GM13977 (cell line): ENCODE measurements at regions not wholly inside any gene's neighbourhood (a gene's known extent, or its start where the extent isn't known, plus 50 kb on each side); places are given as distances from the start of the nearest gene placed in this dataset.
"Not testable (repeated sequence)": the region's sequence is repeated elsewhere in the genome, so short reads cannot be mapped to it uniquely, and the experiment has no call there.

Experiments
- DNase-seq: peaks from one replicate; pipeline ENCODE4 v3.0.0; 2012; ENCODE audit warnings: low spot score
- in situ Hi-C: fragments of 300-500 bp; cut with MboI; formaldehyde crosslinking; loops from one replicate; pipeline ENCODE4 v1.12.0; 2022; ENCODE audit warnings: low sequenced_read_pairs, low pct_unique_long_range_greater_than_20kb, mixed read lengths, inconsistent platforms; ENCODE audit not compliant: unreplicated experiment
- TF ChIP-seq, protein P1 (sequence below): IDR thresholded peaks from 2 replicates; pipeline ENCODE4 v1.5.1; 2012; ENCODE audit warnings: mild to moderate bottlenecking, control low read depth; ENCODE audit not compliant: insufficient read depth; ENCODE audit errors: extremely low read depth, missing control alignments

DNA sequence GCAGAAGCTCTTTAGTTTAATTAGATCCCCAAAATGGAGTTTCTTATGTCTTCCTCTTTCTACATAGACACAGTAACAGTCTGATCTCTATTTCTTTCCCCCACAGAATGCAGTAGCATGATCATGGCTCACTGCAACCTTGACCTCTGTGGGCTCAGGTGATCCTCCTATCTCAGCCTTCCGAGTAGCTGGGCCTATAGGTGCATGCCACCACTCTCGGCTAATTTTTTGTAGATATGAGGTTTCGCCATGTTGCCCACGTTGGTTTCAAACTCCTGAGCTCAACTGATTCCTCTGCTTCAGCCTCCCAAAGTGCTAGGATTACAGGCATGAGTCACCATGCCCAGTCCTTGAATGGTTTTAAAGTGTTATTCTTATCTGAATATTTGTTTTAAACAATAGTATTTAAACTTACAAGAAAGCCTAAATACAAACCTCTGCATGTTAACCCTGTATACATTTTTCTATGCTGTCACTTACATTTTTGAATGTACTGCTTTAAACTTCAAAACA lies 120.6 kb downstream of the GOSR1 start:
- in situ Hi-C loops = no loop called here
- TF ChIP-seq, protein P1, sequence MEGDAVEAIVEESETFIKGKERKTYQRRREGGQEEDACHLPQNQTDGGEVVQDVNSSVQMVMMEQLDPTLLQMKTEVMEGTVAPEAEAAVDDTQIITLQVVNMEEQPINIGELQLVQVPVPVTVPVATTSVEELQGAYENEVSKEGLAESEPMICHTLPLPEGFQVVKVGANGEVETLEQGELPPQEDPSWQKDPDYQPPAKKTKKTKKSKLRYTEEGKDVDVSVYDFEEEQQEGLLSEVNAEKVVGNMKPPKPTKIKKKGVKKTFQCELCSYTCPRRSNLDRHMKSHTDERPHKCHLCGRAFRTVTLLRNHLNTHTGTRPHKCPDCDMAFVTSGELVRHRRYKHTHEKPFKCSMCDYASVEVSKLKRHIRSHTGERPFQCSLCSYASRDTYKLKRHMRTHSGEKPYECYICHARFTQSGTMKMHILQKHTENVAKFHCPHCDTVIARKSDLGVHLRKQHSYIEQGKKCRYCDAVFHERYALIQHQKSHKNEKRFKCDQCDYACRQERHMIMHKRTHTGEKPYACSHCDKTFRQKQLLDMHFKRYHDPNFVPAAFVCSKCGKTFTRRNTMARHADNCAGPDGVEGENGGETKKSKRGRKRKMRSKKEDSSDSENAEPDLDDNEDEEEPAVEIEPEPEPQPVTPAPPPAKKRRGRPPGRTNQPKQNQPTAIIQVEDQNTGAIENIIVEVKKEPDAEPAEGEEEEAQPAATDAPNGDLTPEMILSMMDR = no peak
- DNase-seq = no peak

DNA sequence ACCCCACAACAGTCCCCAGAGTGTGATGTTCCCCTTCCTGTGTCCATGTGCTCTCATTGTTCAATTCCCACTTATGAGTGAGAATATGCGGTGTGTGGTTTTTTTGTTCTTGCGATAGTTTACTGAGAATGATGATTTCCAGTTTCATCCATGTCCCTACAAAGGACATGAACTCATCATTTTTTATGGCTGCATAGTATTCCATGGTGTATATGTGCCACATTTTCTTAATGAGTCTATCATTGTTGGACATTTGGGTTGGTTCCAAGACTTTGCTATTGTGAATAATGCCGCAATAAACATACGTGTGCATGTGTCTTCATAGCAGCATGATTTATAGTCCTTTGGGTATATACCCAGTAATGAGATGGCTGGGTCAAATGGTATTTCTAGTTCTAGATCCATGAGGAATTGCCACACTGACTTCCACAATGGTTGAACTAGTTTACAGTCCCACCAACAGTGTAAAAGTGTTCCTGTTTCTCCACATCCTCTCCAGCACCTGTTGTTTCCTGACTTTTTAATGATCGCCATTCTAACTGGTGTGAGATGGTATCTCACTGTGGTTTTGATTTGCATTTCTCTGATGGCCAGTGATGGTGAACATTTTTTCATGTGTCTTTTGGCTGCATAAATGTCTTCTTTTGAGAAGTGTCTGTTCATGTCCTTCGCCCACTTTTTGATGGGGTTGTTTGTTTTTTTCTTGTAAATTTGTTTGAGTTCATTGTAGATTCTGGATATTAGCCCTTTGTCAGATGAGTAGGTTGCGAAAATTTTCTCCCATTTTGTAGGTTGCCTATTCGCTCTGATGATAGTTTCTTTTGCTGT lies 120.0 kb downstream of the GOSR1 start:
- DNase-seq, in situ Hi-C loops: not testable (repeated sequence)

DNA sequence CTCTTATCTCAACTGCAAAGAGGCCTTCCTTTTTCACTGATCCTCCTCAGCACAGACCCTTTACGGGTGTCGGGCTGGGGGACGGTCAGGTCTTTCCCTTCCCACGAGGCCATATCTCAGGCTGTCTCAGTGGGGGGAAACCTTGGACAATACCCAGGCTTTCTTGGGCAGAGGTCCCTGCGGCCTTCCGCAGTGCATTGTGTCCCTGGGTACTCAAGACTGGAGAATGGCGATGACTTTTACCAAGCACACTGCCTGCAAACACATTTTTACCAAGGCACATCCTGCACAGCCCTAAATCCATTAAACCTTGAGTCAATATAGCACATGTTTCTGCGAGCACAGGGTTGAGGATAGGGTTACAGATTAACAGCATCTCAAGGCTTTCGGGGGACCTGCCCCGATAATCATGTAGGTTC lies 117.8 kb downstream of the GOSR1 start:
- DNase-seq, in situ Hi-C loops: not testable (repeated sequence)

DNA sequence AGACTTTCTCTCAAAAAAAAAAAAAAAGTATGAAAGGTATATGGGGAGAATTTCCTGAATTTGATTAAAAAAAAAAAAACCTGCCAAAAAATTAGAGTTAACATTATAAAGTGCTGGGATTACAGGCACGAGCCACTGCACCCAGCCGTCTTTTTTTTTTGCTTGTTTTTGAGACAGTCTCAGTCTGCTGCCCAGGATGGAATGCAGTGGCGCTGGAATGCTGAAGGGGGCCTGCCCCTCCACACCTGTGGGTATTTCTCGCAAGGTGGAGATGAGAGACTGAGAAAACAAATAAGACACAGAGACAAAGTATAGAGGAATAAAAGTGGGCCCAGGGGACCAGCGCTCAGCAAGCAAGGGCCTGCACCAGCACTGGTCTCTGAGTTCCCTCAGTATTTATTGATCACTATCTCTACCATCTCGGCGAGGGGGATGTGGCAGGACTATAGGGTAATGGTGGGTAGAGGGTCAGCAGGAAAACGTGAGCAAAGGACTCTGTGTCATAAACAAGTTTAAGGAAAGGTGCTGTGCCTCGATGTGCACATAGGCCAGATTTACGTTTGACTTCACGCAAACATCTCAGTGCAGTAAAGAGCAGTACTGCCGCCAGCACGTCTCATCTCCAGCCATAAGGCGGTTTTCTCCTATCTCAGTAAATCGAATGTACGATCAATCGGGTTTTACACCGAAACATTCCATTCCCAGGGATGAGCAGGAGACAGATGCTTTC lies 117.2 kb downstream of the GOSR1 start:
- in situ Hi-C loops = no loop called here
- no peak for DNase-seq
- TF ChIP-seq, protein P1 = no peak

DNA sequence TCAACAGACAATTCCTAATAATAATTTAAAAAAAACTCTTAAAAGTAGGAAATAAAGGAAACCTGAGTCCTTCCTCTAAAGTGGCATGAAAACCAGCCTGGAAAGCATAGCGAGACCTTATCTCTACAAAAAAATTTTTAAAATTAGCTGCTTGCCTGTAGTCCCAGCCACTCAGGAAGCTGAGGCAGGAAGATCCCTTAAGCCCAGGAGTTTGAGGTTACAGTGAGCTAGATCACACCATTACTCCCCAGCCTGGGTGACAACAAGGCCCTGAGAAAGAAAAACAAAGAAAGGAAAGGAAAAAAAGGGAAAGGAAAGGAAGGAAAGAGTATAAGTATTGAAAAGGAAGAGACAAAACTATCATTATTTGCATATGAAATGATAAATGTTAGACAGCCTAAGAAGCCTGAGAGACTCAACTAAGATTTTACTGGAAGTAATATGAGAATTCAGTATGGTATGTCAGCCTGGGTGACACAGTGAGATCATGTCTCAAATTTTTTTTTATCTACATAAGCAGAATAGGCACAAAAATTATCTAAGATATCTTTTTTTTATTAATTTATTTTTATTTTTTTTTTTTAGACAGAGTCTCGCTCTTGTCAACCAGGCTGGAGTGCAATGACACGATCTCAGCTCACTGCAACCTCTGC lies 113.0 kb downstream of the GOSR1 start:
- in situ Hi-C loops = no loop called here
- TF ChIP-seq, protein P1 = no peak
- DNase-seq = no peak

DNA sequence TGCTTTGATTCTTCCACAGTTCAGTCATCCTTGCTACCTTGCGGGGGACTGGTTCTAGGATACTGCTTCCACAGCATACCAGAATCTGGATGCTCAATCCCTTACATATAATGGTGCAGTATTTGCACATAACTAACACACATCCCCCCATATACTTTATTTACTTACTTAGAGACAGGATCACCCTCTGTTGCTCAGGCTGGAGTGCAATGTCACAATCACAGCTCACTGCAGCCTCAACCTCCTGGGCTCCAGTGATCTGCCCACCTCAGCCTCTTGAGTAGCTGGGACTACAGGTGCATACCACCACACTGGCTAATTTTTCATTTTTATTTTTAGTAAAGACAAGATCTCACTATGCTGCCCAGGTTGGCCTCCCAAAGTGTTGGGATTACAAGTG lies 112.2 kb downstream of the GOSR1 start:
- in situ Hi-C loops = no loop called here

DNA sequence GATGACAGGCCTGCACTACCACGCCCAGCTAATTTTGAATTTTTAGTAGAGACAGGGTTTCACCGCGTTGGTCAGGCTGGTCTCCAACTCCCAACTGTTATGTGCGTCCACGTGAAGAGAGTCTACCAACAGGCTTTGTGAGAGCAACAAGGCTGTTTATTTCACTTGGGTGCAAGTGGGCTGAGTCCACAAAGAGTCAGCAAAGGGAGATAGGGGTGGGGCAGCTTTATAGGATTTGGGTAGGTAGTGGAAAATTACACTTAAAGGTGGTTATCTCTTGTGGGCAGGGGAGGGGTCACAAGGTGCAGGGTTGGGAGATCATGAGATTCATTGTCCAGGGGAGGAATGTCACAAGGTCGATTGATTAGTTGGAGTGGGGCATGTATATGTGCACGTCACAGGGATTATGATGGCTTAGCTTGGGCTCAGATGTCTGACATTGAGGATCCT lies 111.6 kb downstream of the GOSR1 start:
- no peak for DNase-seq

More for the DNA sequence above, 112.2 kb downstream of the GOSR1 start:
- TF ChIP-seq, protein P1 = no peak
- no peak for DNase-seq

More for the DNA sequence above, 111.6 kb downstream of the GOSR1 start:
- TF ChIP-seq, protein P1 = no peak
- in situ Hi-C loops = no loop called here
